Hepatocyte (in vitro differentiated cells): ENCODE measurements at regions not wholly inside any gene's neighbourhood (a gene's known extent, or its start where the extent isn't known, plus 50 kb on each side); places are given as distances from the start of the nearest gene placed in this dataset.

Experiments used
- DNase-seq: peaks from one replicate; pipeline ENCODE4 v3.0.0-alpha.2; 2016; ENCODE audit warnings: low spot score
- H2AFZ ChIP-seq: fragments of 200-600 bp; sonication (generic); 2 replicates; pipeline ENCODE4 v1.6.0; 2016; ENCODE audit warnings: antibody characterized with exemption, mild to moderate bottlenecking
- H3K27ac ChIP-seq: fragments of 200-600 bp; sonication (generic); 2 replicates; pipeline ENCODE4 v1.5.1; 2016; ENCODE audit warnings: mild to moderate bottlenecking
- H3K27me3 ChIP-seq: fragments of 200-600 bp; sonication (generic); 2 replicates; pipeline ENCODE4 v1.6.1; 2016
- H3K36me3 ChIP-seq: fragments of 200-600 bp; sonication (generic); replicated peaks from 2 replicates; pipeline ENCODE4 v1.5.1; 2016; ENCODE audit warnings: low read depth; ENCODE audit not compliant: insufficient read depth
- H3K4me1 ChIP-seq: fragments of 200-600 bp; sonication (generic); 2 replicates; pipeline ENCODE4 v1.5.1; 2016; ENCODE audit warnings: mild to moderate bottlenecking, moderate library complexity; ENCODE audit not compliant: insufficient read depth
- H3K4me2 ChIP-seq: fragments of 200-600 bp; sonication (generic); 2 replicates; pipeline ENCODE4 v1.6.0; 2016
- H3K4me3 ChIP-seq: fragments of 200-600 bp; sonication (generic); 2 replicates; pipeline ENCODE4 v1.5.1; 2016; ENCODE audit warnings: mild to moderate bottlenecking
- H3K79me2 ChIP-seq: fragments of 200-600 bp; sonication (generic); 2 replicates; pipeline ENCODE4 v1.6.0; 2017; ENCODE audit warnings: mild to moderate bottlenecking
- H3K9me2 ChIP-seq: fragments of 200-600 bp; sonication (generic); replicated peaks from 2 replicates; pipeline ENCODE4 v1.6.0; 2017; ENCODE audit warnings: mild to moderate bottlenecking; ENCODE audit not compliant: insufficient read depth
- H3K9me3 ChIP-seq: fragments of 200-600 bp; sonication (generic); 2 replicates; pipeline ENCODE4 v1.5.1; 2016; ENCODE audit warnings: low read depth, mild to moderate bottlenecking
- H4K20me1 ChIP-seq: fragments of 200-600 bp; sonication (generic); 2 replicates; pipeline ENCODE4 v1.6.0; 2016; ENCODE audit warnings: mild to moderate bottlenecking; ENCODE audit not compliant: insufficient read depth, poor library complexity, severe bottlenecking
- CTCF ChIP-seq: fragments of 200-600 bp; sonication (generic); IDR thresholded peaks from 2 replicates; pipeline ENCODE4 v1.5.1; 2016; ENCODE audit warnings: antibody characterized with exemption, mild to moderate bottlenecking; ENCODE audit not compliant: poor library complexity
- EZH2 ChIP-seq: fragments of 200-600 bp; sonication (generic); IDR thresholded peaks from 2 replicates; pipeline ENCODE4 v1.6.1; 2016; ENCODE audit warnings: antibody characterized with exemption, mild to moderate bottlenecking, borderline replicate concordance
- EZH2phosphoT487 ChIP-seq: fragments of 200-600 bp; sonication (generic); IDR thresholded peaks from one replicate; pipeline ENCODE4 v1.6.1; 2018; ENCODE audit warnings: antibody characterized with exemption, mild to moderate bottlenecking, low read depth, moderate library complexity; ENCODE audit not compliant: unreplicated experiment, severe bottlenecking
- WGBS: methylation state at CpG from one replicate; pipeline ENCODE4 v1.1.6; 2016; ENCODE audit warnings: low lambda C conversion rate; ENCODE audit errors: missing lambda C conversion rate; 5-methylcytosine and 5-hydroxymethylcytosine counted together

GRCh38 chr16:79758615-79759346 is 158.2 kb upstream of the MAF start:
- WGBS: 64% methylated on average over 15 of the region's 15 CpGs
- Histone ChIP-seq H3K27ac (peak overlapping the region; percentile 92), H4K20me1 (no peaks in the 10 kb centered on the region), H3K4me3 (no peak overlapping the region), H3K4me1 (peaks cover 29% of the 10 kb centered on the region), H2AFZ (no peak overlapping the region), H3K9me3 (no peaks in the 10 kb centered on the region), H3K36me3 (no peaks in the 10 kb centered on the region), H3K4me2 (peak overlapping the region; percentile 39), H3K9me2 (no peaks in the 10 kb centered on the region), H3K27me3 (no peaks in the 10 kb centered on the region), H3K79me2 (no peaks in the 10 kb centered on the region)
- peak; percentile 44 for DNase-seq
- no peak for TF ChIP-seq CTCF
- no peak for TF ChIP-seq EZH2
- TF ChIP-seq EZH2phosphoT487: no peak

GRCh38 chr16:79757968-79758367 is 157.4 kb upstream of the MAF start:
- 95% methylated on average over 6 of the region's 6 CpGs for WGBS
- Histone ChIP-seq H3K4me1 (peaks cover 37% of the 10 kb centered on the region), H2AFZ (no peak overlapping the region), H4K20me1 (no peaks in the 10 kb centered on the region), H3K27ac (peak overlapping the region; percentile 92), H3K4me3 (no peak overlapping the region), H3K9me3 (no peaks in the 10 kb centered on the region), H3K79me2 (no peaks in the 10 kb centered on the region), H3K4me2 (no peak overlapping the region), H3K9me2 (no peaks in the 10 kb centered on the region), H3K27me3 (no peaks in the 10 kb centered on the region), H3K36me3 (no peaks in the 10 kb centered on the region)
- no peak for DNase-seq
- TF ChIP-seq CTCF: no peak
- TF ChIP-seq EZH2: no peak
- no peak for TF ChIP-seq EZH2phosphoT487

GRCh38 chr16:79757163-79757562 is 156.6 kb upstream of the MAF start:
- H3K36me3 ChIP-seq: no peaks in the 10 kb centered on the region
- H3K27me3 ChIP-seq: no peaks in the 10 kb centered on the region
- H3K27ac ChIP-seq: no peak overlapping the region
- no peaks in the 10 kb centered on the region for H3K79me2 ChIP-seq
- no peak overlapping the region for H3K4me2 ChIP-seq
- no peaks in the 10 kb centered on the region for H3K9me2 ChIP-seq
- H3K4me3 ChIP-seq: no peak overlapping the region
- no peak for DNase-seq
- H4K20me1 ChIP-seq: no peaks in the 10 kb centered on the region
- no peaks in the 10 kb centered on the region for H3K9me3 ChIP-seq
- no peak for TF ChIP-seq CTCF
- TF ChIP-seq EZH2: no peak
- no peak for TF ChIP-seq EZH2phosphoT487
- WGBS: 77% methylated on average over 5 of the region's 5 CpGs
- no peak overlapping the region for H2AFZ ChIP-seq
- peaks cover 43% of the 10 kb centered on the region for H3K4me1 ChIP-seq
